Progenitor cell of endocrine pancreas (in vitro differentiated cells): ENCODE measurements at regions not wholly inside any gene's neighbourhood (a gene's known extent, or its start where the extent isn't known, plus 50 kb on each side); places are given as distances from the start of the nearest gene placed in this dataset.

Source experiments
- DNase-seq: peaks from one replicate; pipeline ENCODE4 v3.0.0; 2021; ENCODE audit warnings: low spot score; ENCODE audit not compliant: unreplicated experiment
- H3K27ac Mint-ChIP-seq: 2 replicates; pipeline ENCODE4 v1.8.0; 2021; ENCODE audit warnings: mild to moderate bottlenecking, moderate library complexity, mixed read lengths
- H3K27me3 Mint-ChIP-seq: 2 replicates; pipeline ENCODE4 v1.8.0; 2021; ENCODE audit warnings: mixed read lengths
- H3K36me3 Mint-ChIP-seq: 2 replicates; pipeline ENCODE4 v1.8.0; 2022; ENCODE audit warnings: mixed read lengths; ENCODE audit not compliant: insufficient read depth
- H3K4me1 Mint-ChIP-seq: 2 replicates; pipeline ENCODE4 v1.8.0; 2021; ENCODE audit warnings: low read depth, mixed read lengths
- H3K4me3 Mint-ChIP-seq: 2 replicates; pipeline ENCODE4 v1.8.0; 2021; ENCODE audit warnings: low read depth, mild to moderate bottlenecking, moderate library complexity, mixed read lengths
- H3K9me3 Mint-ChIP-seq: 2 replicates; pipeline ENCODE4 v1.8.0; 2021; ENCODE audit warnings: low read depth, mixed read lengths
- CTCF ChIP-seq: fragments of 200-600 bp; sonication (generic); IDR thresholded peaks from one replicate; pipeline ENCODE4 v1.5.0; 2021; ENCODE audit warnings: antibody characterized with exemption, mild to moderate bottlenecking; ENCODE audit not compliant: unreplicated experiment

DNA sequence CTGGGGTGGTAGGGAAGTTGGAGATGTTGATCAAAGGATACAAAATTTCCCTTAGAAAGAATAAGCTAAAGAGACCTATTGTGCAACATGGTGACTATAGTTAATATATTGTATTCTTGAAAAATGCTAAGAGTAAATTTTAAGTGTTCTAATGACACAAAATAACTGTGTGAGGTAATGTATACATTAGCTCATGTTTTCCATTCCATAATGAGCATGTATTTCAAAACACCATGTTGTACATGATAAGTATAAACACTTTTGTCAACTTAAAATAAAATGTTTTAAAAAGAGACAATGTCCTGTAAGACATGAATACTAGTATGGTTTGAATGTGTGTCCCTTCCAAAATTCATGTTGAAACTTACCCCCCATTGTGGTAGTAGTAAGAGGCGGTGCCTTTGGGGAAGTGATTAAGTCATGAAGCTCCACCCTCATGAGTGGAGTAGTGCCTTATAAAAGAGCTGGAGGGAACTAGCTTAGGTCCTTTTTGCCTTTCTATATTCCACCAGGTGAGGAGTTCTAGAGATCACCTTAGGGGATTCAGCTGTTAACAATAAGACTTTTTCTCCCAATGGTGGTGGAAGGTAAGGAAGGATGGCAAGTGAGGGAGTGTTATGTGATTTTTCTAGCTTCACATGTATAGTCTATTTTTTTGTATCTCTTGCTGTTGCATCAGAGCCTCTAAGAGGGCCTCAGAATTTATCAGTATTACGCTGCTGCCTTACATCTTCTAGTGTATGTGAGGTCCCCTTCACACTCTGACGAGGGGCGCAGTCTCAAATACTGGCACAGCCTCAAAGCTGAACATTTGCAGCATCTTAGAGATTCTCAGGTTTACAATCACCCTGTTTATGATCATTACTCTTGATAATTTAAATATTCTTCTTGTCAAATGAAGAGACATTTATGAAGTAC is 94.9 kb upstream of the NREP start:
- Mint-ChIP-seq H3K4me1 (peaks cover 10% of the 10 kb centered on the region), H3K27ac (no peak overlapping the region), H3K36me3 (no peaks in the 10 kb centered on the region), H3K27me3 (peaks cover 13% of the 10 kb centered on the region), H3K4me3 (no peak overlapping the region), H3K9me3 (no peaks in the 10 kb centered on the region)
- TF ChIP-seq CTCF: no peak
- no peak for DNase-seq

DNA sequence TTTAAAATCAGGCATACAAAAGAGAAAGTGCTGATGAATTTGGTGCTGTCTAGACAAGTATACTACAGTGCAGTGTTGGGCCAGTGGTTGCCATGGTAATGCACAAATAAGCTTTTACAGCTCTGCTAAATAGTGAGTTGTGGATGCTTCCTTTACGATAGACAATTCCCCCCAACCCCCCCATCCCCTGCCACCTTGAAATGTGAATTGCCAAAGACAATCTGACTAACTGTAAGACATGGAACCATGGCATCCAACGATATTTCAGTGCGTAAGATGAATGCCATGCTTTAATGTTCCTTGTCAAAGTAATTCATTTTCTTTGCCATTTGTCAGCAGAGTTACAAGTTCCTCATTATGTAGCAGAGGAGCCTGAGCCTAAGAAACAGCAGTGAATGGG is 91.5 kb upstream of the NREP start:
- Mint-ChIP-seq H3K36me3 (no peaks in the 10 kb centered on the region), H3K4me3 (no peak overlapping the region), H3K9me3 (no peaks in the 10 kb centered on the region), H3K27ac (no peak overlapping the region), H3K27me3 (peaks cover 13% of the 10 kb centered on the region), H3K4me1 (no peaks in the 10 kb centered on the region)
- TF ChIP-seq CTCF: no peak
- no peak for DNase-seq

DNA sequence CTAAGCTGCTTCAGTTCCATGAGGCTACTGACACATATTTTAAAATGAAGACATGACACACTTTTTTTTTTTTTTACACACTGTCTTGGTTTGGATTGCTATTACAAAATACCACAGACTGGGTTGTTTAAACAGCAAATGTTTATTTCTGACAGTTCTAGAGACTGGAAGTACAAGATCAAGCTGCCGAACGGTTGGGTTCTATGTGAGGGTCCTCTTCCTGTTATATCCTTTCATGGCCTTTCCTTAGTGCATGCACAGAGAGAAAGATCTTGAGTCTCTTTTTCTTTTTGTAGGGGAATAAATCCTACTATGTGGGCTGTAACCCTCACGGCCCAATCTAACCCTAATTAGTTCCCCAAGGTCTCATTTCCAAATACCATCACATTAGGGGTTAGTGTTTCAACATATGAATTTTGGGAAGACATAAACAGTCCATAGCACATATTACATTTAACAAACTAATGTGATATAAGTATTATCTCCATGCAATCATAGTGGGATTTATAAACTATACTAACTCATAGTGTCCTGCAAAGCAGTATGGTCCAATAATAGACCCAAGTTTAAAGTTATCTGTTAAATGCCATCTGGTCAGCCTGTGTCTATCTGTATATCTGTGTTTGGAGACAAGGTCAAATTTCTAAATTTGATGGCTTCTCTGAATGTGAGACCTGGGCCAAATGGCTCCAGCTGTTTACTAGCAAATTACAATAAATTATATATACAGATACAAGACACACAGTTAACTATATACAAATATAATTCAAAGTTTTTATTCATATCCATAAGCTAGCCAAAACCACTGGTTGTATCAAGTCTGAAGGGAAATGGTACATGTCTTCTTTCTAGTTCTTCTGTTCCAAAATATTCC is 90.3 kb upstream of the NREP start:
- DNase-seq: no peak
- H3K4me3 Mint-ChIP-seq: no peak overlapping the region
- H3K4me1 Mint-ChIP-seq: no peaks in the 10 kb centered on the region
- no peaks in the 10 kb centered on the region for H3K36me3 Mint-ChIP-seq
- no peak overlapping the region for H3K27ac Mint-ChIP-seq
- peaks cover 4% of the 10 kb centered on the region for H3K9me3 Mint-ChIP-seq
- TF ChIP-seq CTCF: no peak
- peaks cover 13% of the 10 kb centered on the region for H3K27me3 Mint-ChIP-seq

GRCh38 chr5:111840036-111840674 is 83.2 kb upstream of the NREP start:
- H3K36me3 Mint-ChIP-seq: no peaks in the 10 kb centered on the region
- DNase-seq: no peak
- H3K4me3 Mint-ChIP-seq: no peak overlapping the region
- no peak for TF ChIP-seq CTCF
- peaks cover 4% of the 10 kb centered on the region for H3K9me3 Mint-ChIP-seq
- peaks cover 3% of the 10 kb centered on the region for H3K27me3 Mint-ChIP-seq
- H3K27ac Mint-ChIP-seq: no peak overlapping the region
- H3K4me1 Mint-ChIP-seq: peaks cover 1% of the 10 kb centered on the region

GRCh38 chr5:111839438-111839837 is 82.4 kb upstream of the NREP start:
- Mint-ChIP-seq H3K27me3 (peaks cover 3% of the 10 kb centered on the region), H3K36me3 (no peaks in the 10 kb centered on the region), H3K9me3 (peaks cover 4% of the 10 kb centered on the region), H3K4me3 (no peak overlapping the region), H3K27ac (no peak overlapping the region), H3K4me1 (peaks cover 1% of the 10 kb centered on the region)
- DNase-seq: no peak
- no peak for TF ChIP-seq CTCF
